ENCODE measurements at regions not wholly inside any gene's neighbourhood (a gene's known extent, or its start where the extent isn't known, plus 50 kb on each side); places are given as distances from the start of the nearest gene placed in this dataset.
"Not testable (repeated sequence)": the region's sequence is repeated elsewhere in the genome, so short reads cannot be mapped to it uniquely, and the experiment has no call there.

GRCh38 chr4:42824278-42824977 lies 68.1 kb upstream of the GRXCR1 start:
- DNase-seq: no peak

GRCh38 chr4:42821230-42821629 lies 71.3 kb upstream of the GRXCR1 start:
- DNase-seq: no peak

DNA sequence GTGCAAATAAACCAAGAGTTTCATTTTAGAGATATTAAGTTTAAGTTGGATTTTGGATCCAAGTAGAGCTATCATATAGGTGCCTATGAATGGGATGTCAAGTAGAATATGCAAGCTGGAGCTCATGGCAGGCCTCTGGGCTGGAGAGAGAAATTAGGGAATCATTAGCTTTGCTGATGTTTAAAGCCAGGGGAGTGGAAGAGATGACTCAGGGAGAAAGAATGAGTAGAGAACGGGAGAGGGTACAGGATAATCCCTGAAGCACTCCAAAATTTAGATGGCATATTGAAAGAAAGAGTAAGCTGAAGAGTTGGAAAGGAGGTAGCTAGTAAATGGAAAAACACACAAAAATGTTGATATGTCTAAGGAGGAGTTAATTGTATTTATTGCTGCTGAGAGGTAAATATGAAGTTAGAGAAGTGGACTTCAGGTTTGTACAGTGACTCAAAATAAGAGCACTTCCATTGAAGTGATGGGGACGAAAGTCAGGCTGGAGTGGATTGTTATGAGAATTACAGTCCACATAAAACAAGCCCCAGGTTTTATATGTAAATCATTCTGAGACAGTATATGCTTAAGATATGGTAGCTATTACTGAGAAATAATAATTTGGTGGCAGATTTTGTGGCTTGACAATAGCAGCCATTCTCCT lies 72.5 kb upstream of the GRXCR1 start:
- no peak for DNase-seq

- no peak for DNase-seq
Observed at GRCh38 chr4:42817913-42818312, 74.6 kb upstream of the GRXCR1 start.

- no peak for DNase-seq
Observed at GRCh38 chr4:42816880-42817400, 75.6 kb upstream of the GRXCR1 start.

- DNase-seq: no peak
Observed at GRCh38 chr4:42816189-42816879, 76.2 kb upstream of the GRXCR1 start.

- no peak for DNase-seq
Observed at GRCh38 chr4:42809419-42810084, 83.0 kb upstream of the GRXCR1 start.

- DNase-seq: no peak
Observed at GRCh38 chr4:42806303-42806835, 86.1 kb upstream of the GRXCR1 start.

DNA sequence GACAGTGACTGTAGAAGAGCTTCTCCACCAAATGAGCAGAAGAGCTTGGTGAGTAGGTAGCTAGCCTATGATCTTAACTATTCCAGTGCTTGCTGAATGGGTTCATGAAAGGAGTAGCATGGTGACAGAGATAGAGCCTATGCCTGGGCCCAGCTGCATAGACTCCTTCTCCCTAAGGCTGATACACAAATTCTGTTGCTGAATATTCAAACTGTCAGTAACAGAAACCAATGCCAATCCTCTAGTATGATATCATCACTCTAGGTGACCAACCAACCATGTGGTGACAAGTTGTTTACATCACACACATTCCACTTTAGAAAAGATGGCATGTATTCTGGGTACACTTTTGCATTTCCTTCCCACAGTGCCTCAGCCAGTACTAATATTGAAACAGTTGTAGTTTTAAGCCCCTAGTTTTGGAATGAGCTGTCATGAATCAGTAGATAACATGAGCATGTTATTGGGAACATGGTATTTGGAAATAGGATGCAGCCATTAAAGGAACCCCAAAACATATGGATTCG lies 103.4 kb upstream of the GRXCR1 start:
- no peak for DNase-seq

GRCh38 chr4:42787079-42787463 lies 105.4 kb upstream of the GRXCR1 start:
- no peak for DNase-seq

DNA sequence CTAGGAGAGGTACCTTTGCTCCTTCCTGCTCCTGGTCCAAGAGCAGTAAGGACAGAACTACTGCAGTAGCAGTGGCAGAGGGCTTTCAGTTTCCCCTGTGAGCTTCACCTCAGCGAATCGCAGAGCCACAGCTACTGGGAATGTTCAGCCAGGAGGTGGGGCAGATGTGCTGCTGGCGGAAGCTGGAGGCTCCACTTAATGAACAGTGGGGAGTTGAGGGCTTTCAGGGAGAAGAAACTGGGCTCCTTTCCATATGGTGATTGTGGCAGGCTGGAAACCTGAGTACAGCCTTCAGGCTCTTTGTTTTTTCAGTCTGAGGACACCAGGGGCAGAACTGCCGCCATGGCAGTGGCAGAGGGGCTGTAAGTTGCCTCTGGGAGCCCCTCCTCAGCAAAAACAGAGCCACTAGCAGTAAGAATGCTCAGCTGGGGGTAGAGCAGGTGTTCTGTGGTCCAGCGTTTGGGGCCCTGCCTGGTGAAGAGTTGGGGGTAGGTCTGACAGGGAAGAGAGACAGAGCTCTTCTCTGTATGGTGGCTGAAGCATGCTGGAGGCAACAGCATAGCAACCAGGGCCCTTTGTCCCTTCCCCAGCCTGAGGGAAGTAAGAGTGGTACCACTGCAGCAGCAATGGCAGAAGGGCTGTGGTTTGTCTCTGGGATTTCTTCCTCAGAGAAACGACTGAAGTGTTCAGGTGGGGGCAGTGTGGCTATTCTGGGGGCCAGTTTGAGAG lies 106.0 kb upstream of the GRXCR1 start:
- DNase-seq: no peak

GRCh38 chr4:42785817-42786216 lies 106.7 kb upstream of the GRXCR1 start:
- no peak for DNase-seq

DNA sequence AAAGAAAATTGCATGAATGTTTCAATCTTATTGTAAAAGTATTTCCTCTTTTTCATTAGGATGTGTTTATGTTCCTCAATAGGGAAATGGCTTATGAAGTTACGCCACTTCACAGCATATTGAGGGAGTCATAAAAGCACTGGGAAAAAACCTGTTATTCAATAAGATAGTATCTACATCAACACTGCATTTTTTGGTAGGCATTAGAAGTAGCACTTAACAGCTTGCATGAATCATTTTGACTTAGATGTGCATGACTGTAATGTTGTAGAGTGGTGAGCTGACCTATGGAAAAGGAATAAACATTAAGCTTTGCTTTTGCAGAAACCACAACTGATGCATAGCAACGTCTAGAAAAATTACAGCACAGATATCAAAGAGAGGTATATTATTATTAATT lies 111.2 kb upstream of the GRXCR1 start:
- no peak for DNase-seq

DNA sequence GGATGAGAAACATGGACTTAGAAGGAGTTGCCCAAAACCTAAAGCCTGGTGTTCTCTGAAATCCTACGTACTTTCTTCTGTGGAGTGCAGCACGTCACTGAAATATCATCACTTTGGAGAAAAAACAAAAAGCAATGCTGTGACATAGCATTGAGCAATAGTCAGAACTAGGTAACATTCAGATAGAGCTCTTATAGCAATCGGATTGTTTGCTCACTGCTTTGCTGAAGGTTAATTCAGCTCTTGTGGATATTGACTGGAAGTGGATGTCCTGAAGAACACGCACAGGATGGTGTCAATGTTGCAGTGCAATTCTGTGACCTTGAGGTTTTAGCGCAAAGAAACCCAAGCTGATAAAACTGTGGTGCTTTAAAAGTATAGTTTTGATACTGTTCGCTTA lies 114.2 kb upstream of the GRXCR1 start:
- DNase-seq: no peak

DNA sequence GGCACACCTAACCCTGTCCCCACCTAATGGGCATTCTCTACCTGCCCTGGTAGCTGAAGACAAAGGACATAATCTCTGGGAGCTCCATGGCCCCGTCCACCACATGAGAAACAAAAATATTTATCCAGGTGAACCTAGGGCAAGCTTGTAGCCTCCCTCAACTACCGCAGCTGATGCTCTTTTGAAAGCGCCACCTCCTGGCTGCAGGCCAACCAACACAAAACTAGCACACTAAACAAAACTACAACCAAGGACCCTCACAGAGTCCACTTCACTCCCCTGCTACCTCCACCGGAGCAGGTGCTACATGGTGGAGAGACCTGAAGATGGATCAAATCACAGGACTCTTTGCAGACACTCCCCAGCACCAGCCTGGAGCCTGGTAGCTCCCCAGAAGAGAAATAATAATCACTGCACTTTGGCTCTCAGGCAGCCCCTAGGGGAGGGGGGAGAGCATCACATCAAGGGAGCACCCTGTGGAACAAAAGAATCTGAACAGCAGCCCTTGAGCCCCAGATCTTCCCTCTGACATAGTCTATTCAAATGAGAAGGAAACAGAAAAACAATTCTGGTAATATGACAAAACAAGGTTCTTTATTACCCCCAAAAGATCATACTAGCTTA lies 111.3 kb upstream of the ATP8A1 start:
- DNase-seq: no peak

- DNase-seq: no peak
Observed at GRCh38 chr4:42767669-42768068, 110.8 kb upstream of the ATP8A1 start.

DNA sequence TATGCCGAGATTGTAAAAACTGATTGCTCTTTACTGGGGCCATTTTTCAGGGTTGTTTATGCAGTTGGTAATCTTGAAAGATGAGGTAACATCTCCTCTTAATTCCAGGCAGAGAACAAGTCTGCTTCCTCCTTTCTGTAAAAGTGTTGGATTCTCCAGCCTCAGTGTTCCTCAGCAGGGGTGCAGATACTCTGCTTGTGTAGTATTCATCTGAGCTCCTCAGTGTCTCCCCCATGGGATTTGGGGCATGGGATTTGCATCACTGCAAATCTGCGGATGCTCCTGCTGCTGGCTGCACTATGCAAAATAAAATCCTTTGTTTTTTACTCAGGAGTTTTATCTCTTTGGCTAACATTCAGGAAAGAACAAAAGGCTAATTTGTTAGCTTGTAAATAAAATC lies 104.9 kb upstream of the ATP8A1 start:
- DNase-seq: no peak

DNA sequence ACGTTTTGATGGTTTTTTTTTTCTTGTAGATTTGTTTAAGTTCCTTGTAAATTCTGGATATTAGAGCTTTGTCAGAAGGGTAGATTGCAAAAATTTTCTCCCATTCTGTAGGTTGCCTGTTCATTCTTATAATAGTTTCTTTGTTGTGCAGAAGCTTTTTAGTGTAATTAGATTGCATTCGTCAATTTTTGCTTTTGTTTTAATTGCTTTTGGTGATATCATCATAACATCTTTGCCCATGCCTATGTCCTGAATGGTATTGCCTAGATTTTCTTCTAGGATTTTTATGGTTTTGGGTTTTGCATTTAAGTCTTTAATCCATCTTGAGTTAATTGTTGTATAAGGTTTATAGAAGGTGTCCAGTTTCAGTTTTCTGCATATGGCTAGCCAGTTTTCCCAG lies 98.1 kb upstream of the ATP8A1 start:
- not testable (repeated sequence) for DNase-seq

DNA sequence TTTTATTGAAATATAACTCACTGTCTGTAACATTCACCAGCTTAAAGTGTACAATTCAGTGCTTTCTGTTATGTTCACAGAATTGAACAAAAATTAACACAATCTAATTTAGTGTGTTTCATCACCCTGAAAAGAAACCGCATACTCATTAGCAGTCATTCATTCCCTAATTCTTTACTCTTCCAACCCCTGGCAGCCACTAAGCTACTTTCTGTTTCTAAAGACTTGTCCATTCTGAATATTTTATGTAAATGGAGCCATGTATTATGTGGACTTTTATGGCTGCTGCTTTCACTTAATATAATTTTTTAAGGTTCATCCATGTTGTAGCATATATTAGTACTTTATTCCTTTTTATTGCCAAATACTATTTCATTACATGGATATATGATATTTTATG lies 94.7 kb upstream of the ATP8A1 start:
- no peak for DNase-seq

GRCh38 chr4:42750856-42751255 lies 94.0 kb upstream of the ATP8A1 start:
- no peak for DNase-seq

GRCh38 chr4:42750091-42750490 lies 93.2 kb upstream of the ATP8A1 start:
- DNase-seq: peak; percentile 2

DNA sequence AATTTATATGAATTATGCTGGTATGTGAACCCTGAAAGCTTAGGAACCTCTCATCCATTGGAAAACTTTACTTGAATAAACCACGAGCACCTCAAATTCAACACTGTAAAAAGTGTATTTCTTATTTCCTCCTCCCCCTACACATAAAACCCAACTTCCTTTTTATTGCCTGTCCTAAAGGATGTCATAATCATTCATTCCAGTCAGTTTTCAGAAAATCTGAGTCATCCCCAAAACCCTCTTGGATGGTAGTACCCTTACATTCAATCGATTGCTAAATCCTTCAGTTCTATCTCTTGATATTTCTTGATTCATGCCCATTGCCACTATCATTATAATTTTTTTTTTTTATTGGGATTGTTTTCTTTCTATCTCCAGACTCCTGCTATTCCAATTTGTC lies 91.1 kb upstream of the ATP8A1 start:
- no peak for DNase-seq

All from central memory CD4-positive, alpha-beta T cell (primary cell).